Upper lobe of left lung (tissue), 6 donors: ENCODE measurements at regions not wholly inside any gene's neighbourhood (a gene's known extent, or its start where the extent isn't known, plus 50 kb on each side); places are given as distances from the start of the nearest gene placed in this dataset.

Source experiments
- ATAC-seq, 2 donors: fragments of 200-7000 bp; cut with Tn5 transposase; one replicate each; pipeline ENCODE4 v1.9.1; 2022; ENCODE audit warnings: mild to moderate bottlenecking in 2 of 2, moderate library complexity in 2 of 2; ENCODE audit not compliant: low FRiP score in 2 of 2
- DNase-seq, 2 donors: peaks; one replicate each; pipeline ENCODE4 v3.0.0-alpha.2; 2019 to 2020
- H3K27ac ChIP-seq, 4 donors: fragments of 200-600 bp; sonication (generic); one replicate each; pipeline ENCODE4 v1.5.1; 2016 to 2019
- H3K27me3 ChIP-seq, 4 donors: fragments of 200-600 bp; sonication (generic); one replicate each; pipeline ENCODE4 v1.5.1; 2017 to 2019
- H3K36me3 ChIP-seq, 4 donors: fragments of 200-600 bp; sonication (generic); one replicate each; pipeline ENCODE4 v1.5.1; 2016 to 2019
- H3K4me1 ChIP-seq, 4 donors: fragments of 200-600 bp; sonication (generic); one replicate each; pipeline ENCODE4 v1.5.1; 2018 to 2019
- H3K4me3 ChIP-seq, 4 donors: fragments of 200-600 bp; sonication (generic); one replicate each; pipeline ENCODE4 v1.5.1; 2017 to 2019; ENCODE audit warnings: mild to moderate bottlenecking in 2 of 4, moderate library complexity in 1 of 4
- H3K9me3 ChIP-seq, 4 donors: fragments of 200-600 bp; sonication (generic); one replicate each; pipeline ENCODE4 v1.5.1; 2018 to 2019
- EP300 ChIP-seq, 4 donors: sonication (generic); formaldehyde crosslinking; IDR thresholded peaks; one replicate each; pipeline ENCODE4 v1.5.1; 2017; ENCODE audit warnings: antibody characterized with exemption in 4 of 4, control low read depth in 2 of 4
- POLR2A ChIP-seq, 4 donors: fragments of 450-650 bp; IDR thresholded peaks; one replicate each; pipeline ENCODE4 v1.5.1; 2016 to 2017; ENCODE audit warnings: antibody characterized with exemption in 4 of 4, mild to moderate bottlenecking in 2 of 4
- POLR2AphosphoS5 ChIP-seq, 2 donors: sonication (generic); formaldehyde crosslinking; IDR thresholded peaks; one replicate each; pipeline ENCODE4 v1.5.1; 2017; ENCODE audit warnings: antibody characterized with exemption in 2 of 2
- WGBS, 2 donors: methylation state at CpG; one replicate each; pipeline ENCODE4 v1.1.5; 2017 to 2018; 5-methylcytosine and 5-hydroxymethylcytosine counted together
- TF ChIP-seq, protein P1 (sequence below), 6 experiments: fragments of 450-650 bp in 4 of 6; fragments of 200-600 bp in 2 of 6; sonication (generic) in 2 of 6; IDR thresholded peaks; one replicate each; pipeline ENCODE4 v1.5.1; 2016 to 2019; ENCODE audit warnings: antibody characterized with exemption in 6 of 6
- donor health status: DM: no; HTN: no; CAD: no; lungs with moderate emphysema.
- donor health status: DM: no; HTN: yes; CAD: no; lungs with severe emphysema.

DNA sequence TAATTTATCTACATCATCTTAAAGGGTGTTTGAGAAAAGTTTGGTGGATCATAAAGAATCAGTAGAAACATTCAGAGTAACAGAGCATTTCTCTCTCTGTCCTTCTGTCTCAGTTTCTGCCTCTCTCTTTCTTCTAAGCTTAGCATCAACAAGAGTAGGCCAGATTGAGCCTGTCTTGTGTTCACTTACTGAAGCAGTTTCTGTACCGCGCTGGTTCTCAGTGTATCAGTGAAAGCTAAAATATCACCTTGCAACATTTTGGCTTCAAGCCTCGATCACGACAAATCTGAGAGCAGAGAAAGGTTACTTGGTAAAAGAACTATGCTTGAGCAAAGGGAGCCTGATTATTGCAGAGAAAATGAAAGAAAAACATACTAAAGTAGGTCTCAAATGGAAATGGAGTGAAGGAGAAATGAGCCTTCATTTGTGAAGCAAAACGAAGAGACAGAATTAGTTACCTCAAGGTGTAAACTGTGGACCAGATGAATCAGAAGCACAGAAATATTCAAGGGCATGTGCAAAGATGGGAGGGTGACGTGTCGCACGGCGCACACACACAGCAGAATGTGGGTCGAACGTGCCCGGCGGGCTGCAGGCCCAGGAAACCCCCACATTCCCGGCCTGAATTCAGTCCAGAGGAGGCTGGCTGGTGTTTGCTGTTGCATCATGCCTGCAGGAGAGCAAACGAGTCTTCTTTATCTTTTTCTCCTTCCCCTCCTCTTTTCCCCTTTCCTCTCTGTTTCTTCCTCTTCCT lies 509.3 kb downstream of the QKI start:
- no peak overlapping the region for H3K27ac ChIP-seq
- 79 to 83% methylated on average over 15 of the region's 15 CpGs for WGBS, 2 donors
- H3K4me3 ChIP-seq, result no peak overlapping the region
- no peak for ATAC-seq
- no peaks in the 10 kb centered on the region for H3K27me3 ChIP-seq
- H3K4me1 ChIP-seq, result no peaks in the 10 kb centered on the region
- TF ChIP-seq EP300 (IDR thresholded peaks at IDR 0.05) (no peak), POLR2A (IDR thresholded peaks at IDR 0.05) (no peak), POLR2AphosphoS5 (IDR thresholded peaks at IDR 0.05) (no peak)
- TF ChIP-seq, protein P1, sequence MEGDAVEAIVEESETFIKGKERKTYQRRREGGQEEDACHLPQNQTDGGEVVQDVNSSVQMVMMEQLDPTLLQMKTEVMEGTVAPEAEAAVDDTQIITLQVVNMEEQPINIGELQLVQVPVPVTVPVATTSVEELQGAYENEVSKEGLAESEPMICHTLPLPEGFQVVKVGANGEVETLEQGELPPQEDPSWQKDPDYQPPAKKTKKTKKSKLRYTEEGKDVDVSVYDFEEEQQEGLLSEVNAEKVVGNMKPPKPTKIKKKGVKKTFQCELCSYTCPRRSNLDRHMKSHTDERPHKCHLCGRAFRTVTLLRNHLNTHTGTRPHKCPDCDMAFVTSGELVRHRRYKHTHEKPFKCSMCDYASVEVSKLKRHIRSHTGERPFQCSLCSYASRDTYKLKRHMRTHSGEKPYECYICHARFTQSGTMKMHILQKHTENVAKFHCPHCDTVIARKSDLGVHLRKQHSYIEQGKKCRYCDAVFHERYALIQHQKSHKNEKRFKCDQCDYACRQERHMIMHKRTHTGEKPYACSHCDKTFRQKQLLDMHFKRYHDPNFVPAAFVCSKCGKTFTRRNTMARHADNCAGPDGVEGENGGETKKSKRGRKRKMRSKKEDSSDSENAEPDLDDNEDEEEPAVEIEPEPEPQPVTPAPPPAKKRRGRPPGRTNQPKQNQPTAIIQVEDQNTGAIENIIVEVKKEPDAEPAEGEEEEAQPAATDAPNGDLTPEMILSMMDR (IDR thresholded peaks at IDR 0.05), result no peak
- H3K36me3 ChIP-seq, result no peaks in the 10 kb centered on the region
- H3K9me3 ChIP-seq, result no peaks in the 10 kb centered on the region
- peak in 1 of 2 donors; percentile 66 for DNase-seq

DNA sequence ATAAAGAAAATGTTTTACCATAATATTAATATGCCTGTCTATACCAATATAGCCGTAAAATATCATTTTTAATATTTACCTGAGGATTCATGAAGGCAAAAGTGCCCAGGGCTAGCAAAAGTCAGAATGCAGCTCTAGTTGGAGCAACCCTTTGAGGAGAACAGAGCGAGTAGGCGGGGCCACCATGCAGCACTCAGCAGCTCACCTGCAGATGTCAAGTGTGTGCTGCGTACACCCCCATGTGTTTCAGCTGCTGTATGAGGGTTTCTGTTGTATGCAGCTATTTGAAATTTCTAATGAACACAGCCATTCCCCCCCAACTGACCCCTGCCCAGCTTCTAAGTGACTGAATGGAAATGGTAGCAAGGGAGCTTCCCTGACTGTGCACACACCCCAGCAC lies 508.0 kb downstream of the QKI start:
- H3K36me3 ChIP-seq, result no peaks in the 10 kb centered on the region
- no peak overlapping the region for H3K4me3 ChIP-seq
- no peak for TF ChIP-seq EP300 (IDR thresholded peaks at IDR 0.05)
- no peaks in the 10 kb centered on the region for H3K27me3 ChIP-seq
- DNase-seq (no peak), ATAC-seq (no peak)
- no peaks in the 10 kb centered on the region for H3K9me3 ChIP-seq
- H3K27ac ChIP-seq, result no peak overlapping the region
- no peaks in the 10 kb centered on the region for H3K4me1 ChIP-seq
- 76 to 85% methylated on average over 4 of the region's 4 CpGs for WGBS, 2 donors

DNA sequence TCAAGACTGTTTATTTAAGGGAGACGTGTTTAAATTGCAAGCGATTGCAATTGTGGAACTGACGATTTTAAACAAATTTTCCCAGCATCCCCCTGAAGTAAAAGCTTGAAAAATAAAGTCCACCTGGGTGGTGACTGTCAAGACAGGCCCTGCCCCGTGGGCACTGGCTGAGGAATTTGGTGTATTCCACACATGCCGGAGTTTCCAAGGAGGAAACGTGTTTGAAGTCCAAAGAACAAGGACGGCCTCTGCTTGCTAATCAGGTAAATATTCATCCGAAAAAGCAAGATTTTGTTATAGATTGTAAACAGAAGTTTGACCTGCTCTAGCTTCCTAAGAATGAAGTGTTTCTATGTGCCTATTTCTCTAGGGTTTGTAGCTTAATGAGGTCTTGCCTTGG lies 505.1 kb downstream of the QKI start:
- Histone ChIP-seq H3K27ac (no peak overlapping the region), H3K4me1 (no peaks in the 10 kb centered on the region), H3K4me3 (no peak overlapping the region), H3K9me3 (no peaks in the 10 kb centered on the region), H3K27me3 (no peaks in the 10 kb centered on the region), H3K36me3 (no peaks in the 10 kb centered on the region)
- DNase-seq, result no peak
- WGBS, 2 donors, result 68 to 72% methylated on average over 8 of the region's 8 CpGs
- no peak for ATAC-seq
- TF ChIP-seq EP300 (IDR thresholded peaks at IDR 0.05) (no peak), POLR2A (IDR thresholded peaks at IDR 0.05) (no peak), POLR2AphosphoS5 (IDR thresholded peaks at IDR 0.05) (no peak)
- TF ChIP-seq, protein P1 (IDR thresholded peaks at IDR 0.05), result no peak

DNA sequence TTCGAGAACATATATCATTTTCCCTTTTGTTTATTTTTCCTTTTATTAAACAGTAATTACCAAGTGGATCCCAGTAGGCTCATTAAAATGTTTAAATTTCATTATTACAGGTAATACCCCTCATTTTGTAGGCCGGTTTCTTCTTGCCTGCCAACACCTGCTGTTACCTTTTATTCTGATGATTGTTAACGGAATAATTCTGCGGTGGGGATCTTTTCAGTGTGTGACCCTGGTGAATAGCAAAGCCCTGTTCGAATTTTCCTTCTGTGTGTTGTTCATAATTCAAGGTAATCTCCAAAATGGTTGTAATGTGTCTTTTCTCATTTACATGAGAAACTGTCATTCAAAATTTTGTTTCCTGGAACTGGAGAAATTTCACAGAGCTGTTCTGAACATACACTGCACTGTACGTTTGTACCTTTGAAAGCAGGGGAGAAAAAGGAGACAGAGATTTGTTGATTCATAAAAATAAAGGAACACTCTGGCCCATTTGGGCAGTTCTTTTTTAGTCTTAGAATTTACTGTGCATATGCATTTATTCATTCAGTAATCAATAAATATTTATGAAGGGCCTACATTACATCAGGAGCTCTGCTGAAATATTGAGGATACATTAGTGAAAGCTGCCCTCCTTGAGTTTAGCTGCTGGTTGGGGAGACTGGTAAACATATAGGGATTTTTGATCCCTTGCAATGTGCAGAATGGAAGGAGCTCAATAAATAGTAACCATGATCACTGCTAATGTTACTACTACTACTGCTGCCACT lies 502.0 kb downstream of the QKI start:
- no peak for DNase-seq
- Histone ChIP-seq H3K36me3 (no peaks in the 10 kb centered on the region), H3K4me3 (no peak overlapping the region), H3K27ac (no peak overlapping the region), H3K4me1 (no peaks in the 10 kb centered on the region), H3K9me3 (no peaks in the 10 kb centered on the region), H3K27me3 (no peaks in the 10 kb centered on the region)
- ATAC-seq, result no peak
- no peak for TF ChIP-seq POLR2AphosphoS5 (IDR thresholded peaks at IDR 0.05)
- TF ChIP-seq EP300 (IDR thresholded peaks at IDR 0.05), result no peak
- TF ChIP-seq, protein P1 (IDR thresholded peaks at IDR 0.05), result no peak
- TF ChIP-seq POLR2A (IDR thresholded peaks at IDR 0.05), result no peak
- 86 to 91% methylated on average over 6 of the region's 6 CpGs for WGBS, 2 donors

DNA sequence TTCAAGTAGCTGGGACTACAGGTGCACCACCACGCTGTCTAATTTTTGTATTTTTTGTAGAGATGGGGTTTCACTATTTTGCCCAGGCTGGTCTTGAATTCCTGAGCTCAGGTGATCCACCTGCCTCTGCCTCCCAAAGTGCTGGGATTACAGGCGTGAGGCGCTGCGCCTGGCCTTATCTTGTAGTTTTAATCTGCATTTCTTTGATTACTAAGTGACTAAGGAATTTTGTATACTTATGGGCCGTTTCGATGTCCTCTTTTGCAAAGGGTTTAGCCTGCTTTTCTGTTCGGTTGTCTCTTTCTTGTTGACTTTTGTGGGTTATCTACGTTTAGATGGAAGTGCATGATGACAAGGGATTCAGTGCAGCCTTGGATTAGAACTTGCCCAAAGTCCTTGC lies 500.6 kb downstream of the QKI start:
- ATAC-seq (no peak), DNase-seq (no peak)
- Histone ChIP-seq H3K36me3 (no peaks in the 10 kb centered on the region), H3K9me3 (no peaks in the 10 kb centered on the region), H3K27me3 (no peaks in the 10 kb centered on the region), H3K27ac (no peak overlapping the region), H3K4me1 (no peaks in the 10 kb centered on the region), H3K4me3 (no peak overlapping the region)
- 81 to 85% methylated on average over 8 of the region's 8 CpGs for WGBS, 2 donors
- no peak for TF ChIP-seq POLR2AphosphoS5 (IDR thresholded peaks at IDR 0.05)
- no peak for TF ChIP-seq EP300 (IDR thresholded peaks at IDR 0.05)
- TF ChIP-seq POLR2A (IDR thresholded peaks at IDR 0.05), result no peak
- TF ChIP-seq, protein P1 (IDR thresholded peaks at IDR 0.05), result no peak
